ENCODE measurements at regions not wholly inside any gene's neighbourhood (a gene's known extent, or its start where the extent isn't known, plus 50 kb on each side); places are given as distances from the start of the nearest gene placed in this dataset.

- TF ChIP-seq, protein P1, sequence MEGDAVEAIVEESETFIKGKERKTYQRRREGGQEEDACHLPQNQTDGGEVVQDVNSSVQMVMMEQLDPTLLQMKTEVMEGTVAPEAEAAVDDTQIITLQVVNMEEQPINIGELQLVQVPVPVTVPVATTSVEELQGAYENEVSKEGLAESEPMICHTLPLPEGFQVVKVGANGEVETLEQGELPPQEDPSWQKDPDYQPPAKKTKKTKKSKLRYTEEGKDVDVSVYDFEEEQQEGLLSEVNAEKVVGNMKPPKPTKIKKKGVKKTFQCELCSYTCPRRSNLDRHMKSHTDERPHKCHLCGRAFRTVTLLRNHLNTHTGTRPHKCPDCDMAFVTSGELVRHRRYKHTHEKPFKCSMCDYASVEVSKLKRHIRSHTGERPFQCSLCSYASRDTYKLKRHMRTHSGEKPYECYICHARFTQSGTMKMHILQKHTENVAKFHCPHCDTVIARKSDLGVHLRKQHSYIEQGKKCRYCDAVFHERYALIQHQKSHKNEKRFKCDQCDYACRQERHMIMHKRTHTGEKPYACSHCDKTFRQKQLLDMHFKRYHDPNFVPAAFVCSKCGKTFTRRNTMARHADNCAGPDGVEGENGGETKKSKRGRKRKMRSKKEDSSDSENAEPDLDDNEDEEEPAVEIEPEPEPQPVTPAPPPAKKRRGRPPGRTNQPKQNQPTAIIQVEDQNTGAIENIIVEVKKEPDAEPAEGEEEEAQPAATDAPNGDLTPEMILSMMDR (IDR thresholded peaks at IDR 0.05; ENCODE audit: poor library complexity) = no peak
- TF ChIP-seq EZH2phosphoT487 (IDR thresholded peaks at IDR 0.05; ENCODE audit: low read depth, severe bottlenecking, unreplicated experiment) = no peak
- TF ChIP-seq EZH2 (IDR thresholded peaks at IDR 0.05; ENCODE audit: borderline replicate concordance) = no peak
These were observed 201.1 kb upstream of the LRIG3 start for GRCh38 chr12:59121451-59121850.

All from hepatocyte (in vitro differentiated cells).